Activated T-helper 17 cell treated with anti-CD3 and anti-CD28 coated beads, Interleukin-2, amount 50 U/mL, for 72 hours (primary cell): ENCODE measurements at regions not wholly inside any gene's neighbourhood (a gene's known extent, or its start where the extent isn't known, plus 50 kb on each side); places are given as distances from the start of the nearest gene placed in this dataset.

ENCODE experiments used
- ATAC-seq: fragments of 150-1000 bp; cut with Tn5 transposase; replicated peaks from 2 replicates; pipeline ENCODE4 v1.10.0; 2021; ENCODE audit warnings: mild to moderate bottlenecking, moderate library complexity
- H3K27ac Mint-ChIP-seq: one replicate; pipeline ENCODE4 v1.8.0; 2022; ENCODE audit warnings: mixed read lengths
- H3K27me3 Mint-ChIP-seq: one replicate; pipeline ENCODE4 v1.8.0; 2022; ENCODE audit warnings: mixed read lengths
- H3K36me3 Mint-ChIP-seq: one replicate; pipeline ENCODE4 v1.8.0; 2022; ENCODE audit warnings: low read depth, mild to moderate bottlenecking, mixed read lengths
- H3K4me1 Mint-ChIP-seq: one replicate; pipeline ENCODE4 v1.8.0; 2022; ENCODE audit warnings: mixed read lengths
- H3K4me3 Mint-ChIP-seq: one replicate; pipeline ENCODE4 v1.8.0; 2022; ENCODE audit warnings: mild to moderate bottlenecking, mixed read lengths
- H3K9me3 Mint-ChIP-seq: one replicate; pipeline ENCODE4 v1.8.0; 2022; ENCODE audit warnings: mixed read lengths

DNA sequence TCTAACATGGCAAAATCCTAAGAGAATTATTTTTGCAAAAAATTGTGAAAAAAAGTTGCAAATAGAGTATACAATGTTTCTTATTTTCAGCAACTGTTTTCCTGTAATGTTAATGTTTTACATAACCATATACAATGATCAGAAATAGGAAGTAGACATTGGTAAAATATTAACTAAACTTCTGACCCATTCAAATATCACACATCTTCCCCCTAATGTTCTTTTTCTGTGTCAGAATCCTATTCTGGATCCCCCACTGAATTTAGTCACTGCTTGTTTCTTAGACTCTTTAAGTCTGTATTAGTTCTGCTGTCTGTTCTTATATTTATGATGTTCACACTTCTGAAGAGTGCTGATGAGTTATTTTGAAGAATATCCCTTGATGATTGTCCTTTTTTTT is 62.0 kb downstream of the HFE start:
- H3K4me1 Mint-ChIP-seq, result no peaks in the 10 kb centered on the region
- no peak overlapping the region for H3K4me3 Mint-ChIP-seq
- H3K36me3 Mint-ChIP-seq, result no peaks in the 10 kb centered on the region
- no peak for ATAC-seq
- H3K27me3 Mint-ChIP-seq, result no peaks in the 10 kb centered on the region
- no peaks in the 10 kb centered on the region for H3K9me3 Mint-ChIP-seq
- H3K27ac Mint-ChIP-seq, result no peak overlapping the region

DNA sequence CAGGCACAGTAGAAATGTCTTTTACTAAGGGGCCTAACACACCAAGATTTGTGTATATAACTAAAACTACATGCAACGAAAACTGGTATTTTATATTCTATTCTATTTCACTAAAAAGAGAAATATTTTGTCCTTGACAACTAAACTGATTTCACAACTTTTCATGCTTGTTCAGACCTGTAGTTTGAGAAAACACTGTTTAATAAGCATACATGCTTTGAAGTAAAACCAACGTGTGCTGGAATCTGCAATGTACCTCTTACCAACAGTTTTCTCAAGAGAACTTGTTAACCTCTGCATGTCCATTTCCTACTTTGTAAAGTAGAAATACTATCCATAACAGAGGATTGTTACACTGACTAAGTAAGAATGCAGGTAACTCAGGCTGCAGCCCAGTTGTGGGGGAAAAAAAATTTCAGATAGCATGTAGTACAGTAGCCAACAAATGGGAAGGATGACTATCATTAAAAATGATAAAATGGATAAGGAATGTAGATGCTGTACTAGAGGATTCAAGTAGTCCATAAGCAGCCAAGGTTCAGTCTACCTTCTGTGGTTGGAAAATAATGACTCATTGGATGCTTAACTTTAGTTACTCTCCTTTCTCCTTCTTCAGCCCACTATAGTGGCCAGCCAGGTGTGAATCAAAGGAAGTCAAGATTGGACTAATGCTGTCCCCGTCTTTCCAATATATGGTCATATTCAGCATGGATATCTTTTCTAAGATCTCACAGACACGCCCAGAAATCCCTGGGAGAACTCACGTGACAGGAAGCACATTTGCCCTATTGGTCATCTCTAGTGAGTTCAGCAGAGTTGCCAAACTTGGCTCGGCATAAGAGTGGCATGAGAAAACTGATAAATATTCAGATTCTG is 65.2 kb downstream of the HFE start:
- no peaks in the 10 kb centered on the region for H3K9me3 Mint-ChIP-seq
- no peak overlapping the region for H3K4me3 Mint-ChIP-seq
- no peak overlapping the region for H3K27ac Mint-ChIP-seq
- no peaks in the 10 kb centered on the region for H3K27me3 Mint-ChIP-seq
- H3K36me3 Mint-ChIP-seq, result peaks cover 20% of the 10 kb centered on the region
- ATAC-seq, result no peak
- H3K4me1 Mint-ChIP-seq, result peaks cover 9% of the 10 kb centered on the region

DNA sequence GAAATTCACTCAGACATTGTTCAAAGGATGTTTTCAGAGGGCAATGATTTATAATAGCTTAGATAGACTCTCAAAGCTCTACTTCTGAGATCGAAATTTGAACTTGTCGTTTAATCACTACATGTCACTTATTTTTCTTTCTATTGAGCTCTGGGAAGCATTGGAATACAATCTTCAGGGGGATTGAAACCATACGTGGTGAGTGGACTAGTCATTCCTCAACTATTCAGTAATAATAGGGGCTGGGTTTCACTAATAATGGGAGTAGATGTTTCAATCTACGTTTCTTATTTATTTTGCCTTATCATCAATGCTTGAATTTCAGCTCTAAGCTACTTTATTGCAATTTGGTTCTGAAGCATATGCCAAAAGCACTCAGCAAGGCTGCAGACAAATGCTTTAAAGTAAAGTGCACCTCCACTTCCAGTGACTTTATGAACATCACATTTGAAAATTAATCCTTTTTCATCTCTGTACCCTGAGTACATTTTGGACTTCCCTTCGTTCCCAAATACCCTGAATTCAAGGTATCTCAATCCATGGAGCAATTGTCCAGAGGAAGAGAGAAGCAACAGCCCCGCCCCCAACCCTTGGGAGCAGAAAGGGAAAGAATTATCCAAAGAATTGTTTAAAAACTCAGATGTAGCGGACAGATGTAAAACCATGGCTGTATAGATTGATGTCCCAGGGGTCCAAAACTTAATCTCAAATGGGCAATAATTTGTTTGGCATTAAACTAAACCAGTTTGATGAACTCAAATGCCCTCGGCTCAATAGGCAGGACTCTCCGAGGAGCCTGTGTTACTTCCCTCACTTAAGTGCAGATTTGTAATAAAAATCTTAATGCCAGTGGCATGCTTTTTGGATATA is 68.1 kb downstream of the HFE start:
- H3K27me3 Mint-ChIP-seq, result no peaks in the 10 kb centered on the region
- peaks cover 23% of the 10 kb centered on the region for H3K4me1 Mint-ChIP-seq
- H3K4me3 Mint-ChIP-seq, result peak overlapping the region; percentile 88
- ATAC-seq, result no peak
- H3K36me3 Mint-ChIP-seq, result peaks cover 49% of the 10 kb centered on the region
- no peaks in the 10 kb centered on the region for H3K9me3 Mint-ChIP-seq
- H3K27ac Mint-ChIP-seq, result peak overlapping the region; percentile 99

DNA sequence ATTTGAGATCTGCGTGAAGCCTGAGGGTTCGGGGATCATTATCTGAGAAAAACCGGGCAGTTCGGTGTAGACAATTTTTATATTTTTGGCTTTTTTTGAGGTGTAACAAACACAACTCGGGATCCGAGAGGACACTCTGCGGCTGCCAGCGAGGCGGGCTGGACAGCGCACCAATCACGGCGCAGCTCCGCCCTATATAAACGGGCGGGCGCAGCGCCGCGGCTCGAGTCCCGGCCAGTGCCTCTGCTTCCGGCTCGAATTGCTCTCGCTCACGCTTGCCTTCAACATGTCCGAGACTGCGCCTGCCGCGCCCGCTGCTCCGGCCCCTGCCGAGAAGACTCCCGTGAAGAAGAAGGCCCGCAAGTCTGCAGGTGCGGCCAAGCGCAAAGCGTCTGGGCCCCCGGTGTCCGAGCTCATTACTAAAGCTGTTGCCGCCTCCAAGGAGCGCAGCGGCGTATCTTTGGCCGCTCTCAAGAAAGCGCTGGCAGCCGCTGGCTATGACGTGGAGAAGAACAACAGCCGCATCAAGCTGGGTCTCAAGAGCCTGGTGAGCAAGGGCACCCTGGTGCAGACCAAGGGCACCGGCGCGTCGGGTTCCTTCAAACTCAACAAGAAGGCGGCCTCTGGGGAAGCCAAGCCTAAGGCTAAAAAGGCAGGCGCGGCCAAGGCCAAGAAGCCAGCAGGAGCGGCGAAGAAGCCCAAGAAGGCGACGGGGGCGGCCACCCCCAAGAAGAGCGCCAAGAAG is 69.0 kb downstream of the HFE start:
- H3K4me3 Mint-ChIP-seq, result peak overlapping the region; percentile 88
- peaks cover 52% of the 10 kb centered on the region for H3K36me3 Mint-ChIP-seq
- peak overlapping the region; percentile 99 for H3K27ac Mint-ChIP-seq
- H3K27me3 Mint-ChIP-seq, result no peaks in the 10 kb centered on the region
- peak; percentile 57 for ATAC-seq
- H3K9me3 Mint-ChIP-seq, result no peaks in the 10 kb centered on the region
- H3K4me1 Mint-ChIP-seq, result peaks cover 25% of the 10 kb centered on the region

DNA sequence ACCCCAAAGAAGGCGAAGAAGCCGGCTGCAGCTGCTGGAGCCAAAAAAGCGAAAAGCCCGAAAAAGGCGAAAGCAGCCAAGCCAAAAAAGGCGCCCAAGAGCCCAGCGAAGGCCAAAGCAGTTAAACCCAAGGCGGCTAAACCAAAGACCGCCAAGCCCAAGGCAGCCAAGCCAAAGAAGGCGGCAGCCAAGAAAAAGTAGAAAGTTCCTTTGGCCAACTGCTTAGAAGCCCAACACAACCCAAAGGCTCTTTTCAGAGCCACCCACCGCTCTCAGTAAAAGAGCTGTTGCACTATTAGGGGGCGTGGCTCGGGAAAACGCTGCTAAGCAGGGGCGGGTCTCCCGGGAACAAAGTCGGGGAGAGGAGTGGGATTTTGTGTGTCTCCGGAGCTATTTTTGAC is 69.6 kb downstream of the HFE start:
- ATAC-seq, result peak; percentile 10
- Mint-ChIP-seq H3K4me3 (peak overlapping the region; percentile 88), H3K27ac (peak overlapping the region; percentile 99), H3K9me3 (no peaks in the 10 kb centered on the region), H3K27me3 (no peaks in the 10 kb centered on the region), H3K4me1 (peaks cover 25% of the 10 kb centered on the region), H3K36me3 (peaks cover 52% of the 10 kb centered on the region)

DNA sequence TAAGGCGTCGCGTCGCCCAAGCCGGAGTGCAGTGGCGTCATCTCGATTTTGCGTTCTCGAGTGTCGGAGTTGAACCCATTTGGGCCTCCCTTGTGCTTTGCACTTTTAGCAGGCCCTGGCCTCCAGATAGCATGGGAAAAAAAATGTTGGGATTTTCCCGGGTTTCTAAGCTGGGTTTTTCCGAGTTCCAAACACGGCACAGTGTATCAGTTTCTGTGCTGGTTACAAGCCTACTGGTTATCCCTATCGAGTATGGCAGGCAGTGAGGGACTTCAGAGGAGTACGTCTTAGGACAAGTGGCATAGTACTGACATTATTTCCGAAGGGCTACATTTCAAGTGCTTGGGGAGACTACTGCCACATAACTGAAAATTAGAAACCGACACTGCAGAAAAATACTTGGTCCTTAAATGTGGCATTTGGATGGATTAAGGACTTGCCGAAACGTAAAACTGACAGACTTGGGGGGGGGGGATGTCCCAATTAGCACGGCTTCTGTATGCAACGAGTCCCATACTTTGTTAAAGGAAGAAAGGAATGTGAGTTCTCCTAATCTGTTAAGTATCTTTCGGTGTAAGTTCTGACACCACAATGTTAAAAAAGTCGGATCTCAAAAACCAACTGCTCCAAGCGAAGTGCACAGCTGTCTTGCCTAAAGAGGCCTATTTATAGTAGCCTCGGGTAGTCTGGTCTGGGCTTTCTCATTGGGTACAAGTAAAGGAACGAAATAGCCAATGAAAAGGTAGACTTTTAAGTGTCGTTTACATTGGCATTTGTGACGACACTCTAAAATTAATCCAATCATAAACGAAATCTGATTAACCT is 70.2 kb downstream of the HFE start:
- Mint-ChIP-seq H3K9me3 (no peaks in the 10 kb centered on the region), H3K4me3 (peak overlapping the region; percentile 88), H3K27me3 (no peaks in the 10 kb centered on the region), H3K36me3 (peaks cover 52% of the 10 kb centered on the region), H3K27ac (peak overlapping the region; percentile 99), H3K4me1 (peaks cover 25% of the 10 kb centered on the region)
- ATAC-seq, result peak; percentile 73

DNA sequence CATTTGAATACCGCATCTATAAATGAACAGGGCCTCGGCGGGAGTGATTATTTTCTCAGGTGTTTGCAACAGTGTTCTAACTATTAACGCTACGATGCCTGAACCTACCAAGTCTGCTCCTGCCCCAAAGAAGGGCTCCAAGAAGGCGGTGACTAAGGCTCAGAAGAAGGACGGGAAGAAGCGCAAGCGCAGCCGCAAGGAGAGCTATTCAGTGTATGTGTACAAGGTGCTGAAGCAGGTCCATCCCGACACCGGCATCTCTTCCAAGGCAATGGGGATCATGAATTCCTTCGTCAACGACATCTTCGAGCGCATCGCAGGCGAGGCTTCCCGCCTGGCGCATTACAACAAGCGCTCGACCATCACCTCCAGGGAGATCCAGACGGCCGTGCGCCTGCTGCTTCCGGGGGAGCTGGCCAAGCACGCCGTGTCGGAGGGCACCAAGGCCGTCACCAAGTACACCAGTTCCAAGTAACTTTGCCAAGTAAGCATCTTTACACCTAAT is 70.9 kb downstream of the HFE start:
- H3K27ac Mint-ChIP-seq, result peak overlapping the region; percentile 99
- peaks cover 25% of the 10 kb centered on the region for H3K4me1 Mint-ChIP-seq
- peak overlapping the region; percentile 88 for H3K4me3 Mint-ChIP-seq
- peak; percentile 59 for ATAC-seq
- H3K9me3 Mint-ChIP-seq, result no peaks in the 10 kb centered on the region
- no peaks in the 10 kb centered on the region for H3K27me3 Mint-ChIP-seq
- H3K36me3 Mint-ChIP-seq, result peaks cover 53% of the 10 kb centered on the region

DNA sequence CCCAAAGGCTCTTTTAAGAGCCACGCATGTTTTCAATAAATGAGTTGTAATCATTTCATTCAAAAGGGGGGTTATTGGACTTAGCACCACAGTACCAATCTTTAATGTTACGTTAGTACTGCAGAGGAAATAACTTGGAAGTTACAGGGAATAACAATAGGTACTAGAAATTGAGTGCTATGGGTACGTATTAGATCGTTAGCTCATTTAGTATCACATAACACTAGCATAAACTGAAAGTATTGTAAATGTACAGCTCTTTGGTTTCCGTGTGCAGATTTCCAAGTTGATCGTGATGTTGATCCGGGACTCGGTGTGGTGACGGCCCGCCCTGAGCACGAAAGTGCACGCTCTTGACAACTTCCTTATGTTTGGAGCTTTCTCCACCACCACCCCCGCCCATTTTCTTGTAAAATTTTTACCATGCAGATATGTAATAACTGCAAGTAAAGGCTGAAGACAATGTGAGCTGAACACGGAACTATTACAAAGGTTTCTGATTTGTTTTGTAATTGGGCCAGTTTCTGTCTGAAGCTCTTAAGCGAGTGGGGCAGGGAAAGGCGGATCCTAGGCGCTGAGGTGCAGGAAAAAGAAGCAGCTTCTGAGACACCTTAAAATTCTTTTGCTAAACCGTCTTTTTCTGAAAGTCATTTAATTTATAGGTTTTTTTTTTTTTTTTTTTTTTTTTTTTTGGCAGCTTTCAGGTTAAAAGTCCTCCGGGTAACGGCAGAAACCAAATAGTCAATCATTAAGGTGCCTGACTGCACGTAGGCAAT is 71.5 kb downstream of the HFE start:
- Mint-ChIP-seq H3K4me3 (peak overlapping the region; percentile 88), H3K9me3 (no peaks in the 10 kb centered on the region), H3K36me3 (peaks cover 58% of the 10 kb centered on the region), H3K27ac (peak overlapping the region; percentile 99), H3K27me3 (no peaks in the 10 kb centered on the region), H3K4me1 (peaks cover 25% of the 10 kb centered on the region)
- ATAC-seq, result no peak

DNA sequence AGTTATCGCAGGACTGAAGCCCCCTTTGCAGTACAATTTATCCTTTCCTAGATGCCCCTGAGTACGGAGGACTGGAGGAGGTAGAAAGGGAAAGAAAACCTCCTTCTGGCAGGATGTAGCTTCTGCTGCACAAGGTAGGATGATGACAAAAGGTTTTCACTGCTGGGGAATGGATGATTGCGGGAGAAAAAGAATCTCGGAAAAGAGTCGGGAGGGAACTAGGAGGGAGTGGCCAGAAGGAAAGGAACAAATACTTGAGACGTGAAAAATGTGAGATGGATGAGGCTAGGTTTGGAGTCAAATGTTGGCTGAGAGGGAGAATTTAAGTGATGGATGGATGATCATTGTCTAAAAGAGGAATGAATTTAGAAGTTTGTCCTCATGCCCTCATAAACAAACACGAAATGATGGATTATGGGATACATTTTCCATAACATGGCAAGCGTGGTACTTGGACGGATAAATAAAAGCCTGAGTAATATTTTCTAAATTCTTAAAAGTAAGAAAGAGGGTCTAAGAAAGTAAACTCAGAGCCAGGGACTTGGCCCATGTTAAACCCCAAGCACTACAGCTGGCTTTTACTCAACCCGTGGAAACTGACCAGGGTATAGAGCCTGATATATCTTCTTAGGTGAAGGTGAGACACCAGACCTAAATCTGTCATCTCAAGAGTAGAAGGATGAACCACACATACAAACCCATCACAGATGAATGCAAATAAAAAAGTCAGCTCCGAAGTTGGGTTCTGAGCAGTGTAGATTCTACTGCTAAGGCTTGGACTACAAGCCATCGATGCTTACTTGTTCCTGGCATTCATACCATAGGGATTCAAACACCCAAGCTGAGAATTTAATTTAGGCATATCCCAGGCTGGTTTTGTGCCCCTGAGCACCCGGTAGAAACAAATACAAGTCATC is 72.4 kb downstream of the HFE start:
- H3K36me3 Mint-ChIP-seq, result peaks cover 58% of the 10 kb centered on the region
- no peaks in the 10 kb centered on the region for H3K9me3 Mint-ChIP-seq
- H3K27ac Mint-ChIP-seq, result peak overlapping the region; percentile 99
- peak; percentile 28 for ATAC-seq
- H3K27me3 Mint-ChIP-seq, result no peaks in the 10 kb centered on the region
- H3K4me1 Mint-ChIP-seq, result peaks cover 25% of the 10 kb centered on the region
- H3K4me3 Mint-ChIP-seq, result peak overlapping the region; percentile 88

DNA sequence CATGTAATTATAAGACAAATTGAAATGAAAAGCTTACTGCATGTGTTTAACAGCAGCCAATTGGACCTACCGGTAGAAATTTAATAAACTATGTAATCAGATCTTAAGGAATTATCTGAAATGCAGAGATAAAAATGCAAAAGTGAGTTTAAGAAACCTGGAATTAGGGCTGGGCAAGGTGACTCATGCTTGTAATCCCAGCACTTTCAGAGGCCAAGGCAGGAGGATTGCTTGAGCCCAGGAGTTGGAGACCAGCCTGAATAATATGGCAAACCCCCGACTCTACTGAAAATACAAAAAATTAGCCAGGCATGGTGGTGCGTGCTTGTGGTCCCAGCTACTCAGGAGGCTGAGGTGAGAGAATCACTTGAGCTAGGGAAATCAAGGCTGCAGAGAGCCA is 74.1 kb downstream of the HFE start:
- Mint-ChIP-seq H3K27ac (no peak overlapping the region), H3K27me3 (no peaks in the 10 kb centered on the region)
- ATAC-seq, result no peak

DNA sequence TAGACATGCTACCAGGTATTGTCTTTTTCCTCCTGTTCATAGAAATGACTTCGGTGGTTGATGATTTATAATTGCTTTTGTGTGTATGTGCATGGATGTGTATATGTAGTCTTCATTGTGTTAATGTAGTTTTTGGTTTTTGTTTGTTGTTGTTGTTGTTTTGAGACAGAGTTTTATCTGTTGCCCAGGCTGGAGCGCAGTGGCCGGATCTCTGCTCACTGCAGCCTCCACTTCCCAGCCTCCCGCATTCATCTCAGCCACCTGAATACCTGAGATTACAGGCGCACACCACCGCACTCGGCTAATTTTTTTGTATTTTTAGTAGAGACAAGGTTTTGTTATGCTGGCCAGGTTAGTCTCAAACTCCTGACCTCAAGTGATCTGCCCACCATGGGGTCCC is 75.2 kb downstream of the HFE start:
- no peak for ATAC-seq
- H3K9me3 Mint-ChIP-seq, result no peaks in the 10 kb centered on the region
- peaks cover 38% of the 10 kb centered on the region for H3K36me3 Mint-ChIP-seq
- H3K27ac Mint-ChIP-seq, result no peak overlapping the region
- no peaks in the 10 kb centered on the region for H3K27me3 Mint-ChIP-seq
- no peak overlapping the region for H3K4me3 Mint-ChIP-seq
- H3K4me1 Mint-ChIP-seq, result peaks cover 20% of the 10 kb centered on the region

More for the DNA sequence above, 74.1 kb downstream of the HFE start:
- peaks cover 49% of the 10 kb centered on the region for H3K36me3 Mint-ChIP-seq
- no peak overlapping the region for H3K4me3 Mint-ChIP-seq
- no peaks in the 10 kb centered on the region for H3K9me3 Mint-ChIP-seq
- peaks cover 20% of the 10 kb centered on the region for H3K4me1 Mint-ChIP-seq

DNA sequence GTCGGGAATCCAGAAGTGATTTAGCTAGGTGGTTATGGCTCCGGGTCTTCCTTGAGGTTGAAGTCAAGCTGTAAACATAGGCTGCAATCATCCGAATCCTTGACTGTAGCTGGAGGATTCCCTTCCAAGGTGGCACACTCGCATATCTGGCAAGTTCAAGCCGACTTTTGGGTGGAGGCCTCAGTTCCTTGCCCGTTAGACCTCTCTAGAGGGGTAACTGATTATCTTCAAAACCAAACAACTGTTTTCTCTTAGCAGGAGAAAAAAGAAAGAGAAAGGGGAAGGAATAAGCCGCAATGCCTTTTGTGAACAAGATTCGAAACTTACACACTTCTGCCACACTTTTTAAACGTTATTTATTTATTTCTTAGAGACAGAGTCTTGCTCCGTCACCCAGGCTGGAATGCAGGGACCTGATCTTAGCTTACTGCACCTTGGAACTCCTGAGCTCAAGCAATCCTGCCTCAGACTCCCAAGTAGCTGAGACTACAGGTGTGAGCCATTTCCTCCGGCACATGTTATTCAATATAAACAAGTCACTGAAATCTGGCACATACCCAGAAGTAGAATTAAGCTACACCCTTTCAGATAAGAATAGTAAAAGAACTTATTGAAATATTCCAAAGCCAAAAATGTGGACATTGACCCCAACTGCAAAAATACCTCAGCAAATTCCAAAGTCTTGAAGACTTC is 76.3 kb downstream of the HFE start:
- no peak overlapping the region for H3K4me3 Mint-ChIP-seq
- no peak for ATAC-seq
- no peaks in the 10 kb centered on the region for H3K9me3 Mint-ChIP-seq
- H3K27me3 Mint-ChIP-seq, result no peaks in the 10 kb centered on the region
- peaks cover 10% of the 10 kb centered on the region for H3K4me1 Mint-ChIP-seq
- no peak overlapping the region for H3K27ac Mint-ChIP-seq
- peaks cover 27% of the 10 kb centered on the region for H3K36me3 Mint-ChIP-seq
